C4-2B (cell line): ENCODE measurements at regions not wholly inside any gene's neighbourhood (a gene's known extent, or its start where the extent isn't known, plus 50 kb on each side); places are given as distances from the start of the nearest gene placed in this dataset.

ENCODE experiments used
- ZFX ChIP-seq: fragments of 450-650 bp; IDR thresholded peaks from 2 replicates; pipeline ENCODE4 v1.6.1; 2017
- TF ChIP-seq, protein P1 (sequence below): fragments of 450-650 bp; conservative IDR thresholded peaks from 2 replicates; pipeline ENCODE4 v1.5.1; 2017; ENCODE audit warnings: mild to moderate bottlenecking

DNA sequence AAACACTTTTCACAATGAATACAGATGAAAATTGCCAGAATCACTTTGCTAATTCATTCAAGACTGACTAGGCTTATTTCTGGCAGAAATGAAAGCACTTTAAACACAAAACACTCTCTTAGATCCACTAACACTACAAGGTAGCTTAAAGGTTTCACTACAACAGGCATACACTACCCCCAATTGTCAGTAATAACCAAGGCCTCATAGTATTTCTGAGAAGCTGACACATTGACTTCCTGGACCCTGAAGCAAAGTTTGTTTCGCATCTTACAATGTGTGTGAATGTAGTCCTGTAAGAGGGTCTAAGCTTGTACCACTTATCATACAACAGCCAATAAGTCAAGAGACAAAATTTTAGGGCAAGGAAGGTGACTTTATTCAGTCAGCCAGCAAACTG, 129.9 kb upstream of the FMR1 start:
- TF ChIP-seq, protein P1, sequence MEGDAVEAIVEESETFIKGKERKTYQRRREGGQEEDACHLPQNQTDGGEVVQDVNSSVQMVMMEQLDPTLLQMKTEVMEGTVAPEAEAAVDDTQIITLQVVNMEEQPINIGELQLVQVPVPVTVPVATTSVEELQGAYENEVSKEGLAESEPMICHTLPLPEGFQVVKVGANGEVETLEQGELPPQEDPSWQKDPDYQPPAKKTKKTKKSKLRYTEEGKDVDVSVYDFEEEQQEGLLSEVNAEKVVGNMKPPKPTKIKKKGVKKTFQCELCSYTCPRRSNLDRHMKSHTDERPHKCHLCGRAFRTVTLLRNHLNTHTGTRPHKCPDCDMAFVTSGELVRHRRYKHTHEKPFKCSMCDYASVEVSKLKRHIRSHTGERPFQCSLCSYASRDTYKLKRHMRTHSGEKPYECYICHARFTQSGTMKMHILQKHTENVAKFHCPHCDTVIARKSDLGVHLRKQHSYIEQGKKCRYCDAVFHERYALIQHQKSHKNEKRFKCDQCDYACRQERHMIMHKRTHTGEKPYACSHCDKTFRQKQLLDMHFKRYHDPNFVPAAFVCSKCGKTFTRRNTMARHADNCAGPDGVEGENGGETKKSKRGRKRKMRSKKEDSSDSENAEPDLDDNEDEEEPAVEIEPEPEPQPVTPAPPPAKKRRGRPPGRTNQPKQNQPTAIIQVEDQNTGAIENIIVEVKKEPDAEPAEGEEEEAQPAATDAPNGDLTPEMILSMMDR: no peak
- no peak for TF ChIP-seq ZFX
